HG03469 (cell line): ENCODE measurements at regions not wholly inside any gene's neighbourhood (a gene's known extent, or its start where the extent isn't known, plus 50 kb on each side); places are given as distances from the start of the nearest gene placed in this dataset.
A peak's percentile ranks its signal among the peaks of the same experiment; 100 is the strongest.
"Not testable (repeated sequence)": the region's sequence is repeated elsewhere in the genome, so short reads cannot be mapped to it uniquely, and the experiment has no call there.

Experiments used
- ATAC-seq: cut with Tn5 transposase; IDR thresholded peaks from one replicate; pipeline ENCODE4 v1.9.1; 2021; ENCODE audit warnings: mild to moderate bottlenecking, moderate library complexity, moderate number of reproducible peaks; ENCODE audit not compliant: unreplicated experiment

DNA sequence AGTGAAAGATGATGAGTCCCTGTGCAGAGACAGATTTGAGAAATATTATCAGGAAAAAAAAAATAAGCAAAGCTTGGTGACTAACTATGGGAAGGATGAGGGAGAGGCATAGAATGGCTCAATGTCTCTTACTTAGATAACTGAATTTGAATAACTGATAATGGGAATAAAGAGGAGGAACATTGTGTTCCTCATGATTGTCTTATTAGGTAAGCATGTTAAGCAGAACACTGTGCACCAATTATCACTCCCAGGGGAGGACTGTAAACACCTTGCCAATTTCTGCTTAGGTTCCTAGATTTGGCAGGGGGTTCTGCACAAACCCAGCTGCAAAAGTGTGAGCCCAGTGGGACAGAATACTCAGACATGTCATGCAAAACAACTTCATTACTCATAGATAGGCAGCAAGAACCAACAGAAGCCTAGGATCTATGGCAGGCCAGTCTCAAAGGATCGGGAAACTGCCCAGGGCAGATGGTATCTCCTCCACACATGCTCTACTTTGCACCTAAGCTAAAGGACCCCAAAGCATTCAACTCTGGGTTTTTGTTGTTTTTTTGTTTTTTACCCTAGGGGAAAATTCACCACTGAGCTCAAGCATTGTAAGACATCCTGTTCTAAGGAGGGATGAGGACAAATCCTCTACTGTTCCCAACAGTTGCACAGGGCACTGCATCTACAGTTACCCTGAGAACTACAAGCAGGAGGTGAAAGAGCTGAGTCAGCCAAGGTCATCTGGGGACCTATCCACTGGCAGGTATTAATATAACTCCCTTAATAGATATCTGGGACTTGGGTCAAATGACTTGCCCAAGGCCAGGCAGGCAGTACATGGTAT lies 907.0 kb downstream of the RAPGEF2 start:
- no peak for ATAC-seq

GRCh38 chr4:160019936-160020335 lies 917.1 kb downstream of the RAPGEF2 start:
- no peak for ATAC-seq

DNA sequence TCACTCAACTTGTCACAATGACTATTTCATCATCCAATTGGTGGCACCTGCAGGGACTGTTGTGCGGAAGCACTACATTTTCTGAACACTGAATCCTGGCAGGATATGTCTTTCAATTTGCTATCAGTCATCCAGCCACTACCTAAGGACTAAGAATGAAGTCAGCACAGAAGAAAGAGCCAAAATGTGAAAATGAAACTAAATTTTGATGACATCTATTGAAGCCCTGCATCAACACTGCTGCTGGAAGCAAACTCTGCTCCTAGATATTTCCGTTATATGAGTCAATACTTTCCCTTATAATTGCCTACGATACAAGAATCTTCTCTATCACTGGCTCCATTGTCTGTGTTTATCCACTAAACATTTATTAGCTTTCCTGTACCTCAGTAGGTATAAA lies 917.9 kb downstream of the RAPGEF2 start:
- ATAC-seq = no peak

DNA sequence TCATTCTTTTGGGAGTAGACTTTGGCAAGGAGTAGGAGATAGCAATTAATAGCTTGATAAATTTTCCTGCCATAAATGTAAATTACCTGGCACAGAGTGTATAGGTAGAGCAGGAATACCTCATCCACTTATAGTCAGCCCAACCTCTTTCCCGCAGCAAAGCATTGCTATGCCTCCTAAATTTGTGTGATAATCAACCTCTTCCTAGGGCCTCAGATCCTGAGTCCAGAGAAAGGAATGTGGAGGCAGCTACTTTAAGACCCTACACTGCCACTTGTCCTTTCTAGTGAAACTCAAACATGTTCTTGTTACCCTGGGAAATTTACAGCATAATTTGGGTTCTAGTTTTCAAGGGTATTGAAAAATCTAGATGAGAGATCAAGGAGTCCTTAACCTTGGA lies 919.0 kb downstream of the RAPGEF2 start:
- no peak for ATAC-seq

DNA sequence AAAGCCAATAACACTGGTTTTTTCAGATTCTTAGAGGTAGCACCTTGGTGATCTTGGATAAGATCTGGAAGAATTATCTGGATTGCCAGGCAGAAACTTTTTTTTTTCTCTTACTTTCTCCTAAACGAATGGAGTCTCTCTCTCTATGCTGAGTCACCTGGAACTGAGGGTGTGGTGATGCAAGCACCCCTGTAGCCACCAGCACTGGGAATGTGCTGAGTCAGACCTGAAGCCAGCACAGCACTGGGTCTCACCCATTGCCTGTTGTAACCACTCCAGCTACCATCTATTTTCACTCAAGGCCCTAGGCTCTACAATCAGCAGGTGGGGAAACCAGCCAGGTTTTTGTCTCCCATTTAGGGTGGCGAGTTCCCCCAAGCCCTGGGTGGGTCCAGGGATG lies 923.8 kb downstream of the RAPGEF2 start:
- ATAC-seq = no peak

DNA sequence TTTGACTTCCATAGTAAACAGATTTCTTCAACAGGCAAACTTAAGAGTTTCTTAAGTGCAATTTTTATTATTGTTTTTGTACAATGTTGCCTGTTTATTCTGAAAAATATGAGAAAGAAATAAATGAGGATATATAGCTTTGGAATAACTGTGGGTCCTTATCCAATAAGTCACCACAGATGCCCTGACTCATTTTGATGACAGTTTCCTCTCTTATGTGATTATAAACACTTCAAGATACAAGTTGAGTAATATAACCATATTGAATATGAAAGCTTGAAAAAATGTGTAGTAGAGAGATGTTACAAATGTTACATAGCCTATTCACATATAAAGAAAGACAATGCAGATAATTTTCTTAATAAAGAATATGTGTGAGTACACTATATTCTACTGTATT lies 931.6 kb downstream of the RAPGEF2 start:
- ATAC-seq = no peak

DNA sequence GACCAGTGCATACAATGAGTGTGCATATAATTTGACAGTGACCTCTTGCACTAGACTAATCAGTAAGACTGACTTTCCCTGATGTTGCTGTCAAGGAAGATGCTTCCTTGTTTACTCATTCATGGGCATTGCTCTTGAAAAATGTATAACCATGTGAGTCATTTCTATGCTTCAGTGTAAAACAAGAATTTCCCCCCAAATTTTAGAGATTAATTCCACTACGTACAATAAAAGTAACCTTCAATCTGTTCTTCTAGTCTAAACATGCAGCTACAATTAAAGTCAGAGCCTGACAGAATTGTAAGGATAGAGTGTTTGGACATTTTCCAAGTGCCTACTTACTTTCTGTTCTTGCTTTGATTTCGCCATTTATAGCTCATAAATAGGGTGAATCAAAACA lies 935.7 kb downstream of the RAPGEF2 start:
- ATAC-seq = no peak

GRCh38 chr4:160044693-160045092 lies 941.8 kb downstream of the RAPGEF2 start:
- ATAC-seq = no peak

DNA sequence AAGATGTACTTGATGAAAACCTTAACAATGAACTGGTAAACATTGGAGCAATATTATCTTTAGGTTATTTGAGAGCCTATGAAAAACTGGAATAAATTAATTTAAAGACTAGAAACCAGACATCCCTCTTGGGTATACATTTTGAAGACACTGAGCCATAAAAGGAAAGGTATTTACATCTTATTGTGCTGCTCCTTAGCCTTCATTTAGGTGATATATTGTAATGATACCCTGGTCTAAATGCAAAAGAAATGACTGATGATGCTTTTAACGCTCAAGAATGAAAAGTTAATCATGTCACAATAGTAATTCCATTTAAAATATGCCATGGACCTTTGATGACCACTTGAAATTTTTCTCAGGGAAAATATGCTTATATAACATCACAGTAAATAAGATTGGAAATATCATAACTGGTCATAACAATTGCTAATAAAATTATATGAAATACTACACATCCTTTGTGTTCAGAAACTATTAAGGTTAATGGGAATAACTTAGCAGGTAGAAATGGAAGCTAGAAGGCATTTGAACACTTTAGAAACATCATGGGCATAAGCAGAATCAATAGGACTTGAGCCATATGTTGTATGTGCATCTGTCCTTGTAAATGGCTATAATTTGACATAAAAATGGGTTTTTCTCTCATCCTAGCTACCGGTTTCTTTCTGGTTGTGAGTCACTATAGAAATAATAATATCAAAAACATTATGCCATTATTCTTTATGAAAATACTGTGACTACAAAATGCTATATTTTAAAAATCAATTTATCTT lies 979.7 kb downstream of the RAPGEF2 start:
- no peak for ATAC-seq

DNA sequence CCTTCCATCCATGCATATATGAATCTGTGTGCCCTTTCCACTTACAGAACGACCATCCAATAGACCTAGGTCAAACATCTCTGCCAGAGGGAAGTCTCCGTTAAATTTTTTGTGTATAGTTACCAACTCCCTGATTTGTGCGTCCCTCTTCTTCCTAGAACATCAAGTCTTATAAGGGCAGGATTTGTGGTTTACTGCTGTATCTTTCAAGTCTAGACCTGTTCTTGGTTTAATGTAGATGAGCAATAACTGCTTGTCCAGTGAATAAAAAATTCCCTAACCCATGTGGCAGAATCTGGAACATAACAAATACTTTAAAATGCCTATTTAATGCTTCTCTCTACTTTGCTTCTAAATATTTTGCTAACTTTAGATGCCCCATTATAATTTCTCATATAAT lies 988.8 kb downstream of the RAPGEF2 start:
- ATAC-seq = no peak

GRCh38 chr4:160100316-160100715 lies 997.4 kb downstream of the RAPGEF2 start:
- ATAC-seq = no peak

DNA sequence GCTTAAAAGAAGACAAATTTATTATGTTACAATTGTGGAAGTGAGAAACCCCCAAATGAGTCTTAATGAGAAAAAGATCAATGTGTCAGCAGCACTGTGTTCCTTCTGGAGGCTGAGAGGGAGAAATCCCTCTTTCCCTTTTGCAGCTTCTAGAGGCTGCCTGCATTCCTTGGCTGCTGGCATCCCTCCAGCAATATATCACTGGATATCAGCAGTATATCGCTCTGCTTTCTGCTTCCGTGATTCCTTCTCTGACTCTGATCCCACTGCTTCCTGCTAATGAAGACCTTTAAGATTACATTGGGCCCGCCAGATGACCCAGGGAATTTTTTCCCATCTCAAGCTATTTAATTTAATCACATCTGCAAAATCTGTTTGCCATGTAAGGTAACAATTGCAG lies 1008.0 kb downstream of the RAPGEF2 start:
- ATAC-seq = no peak

GRCh38 chr4:160117686-160118085 lies 1014.8 kb downstream of the RAPGEF2 start:
- ATAC-seq = no peak

GRCh38 chr4:160125576-160126287 lies 1022.9 kb downstream of the RAPGEF2 start:
- ATAC-seq = not testable (repeated sequence)

GRCh38 chr4:160127211-160127610 lies 1024.3 kb downstream of the RAPGEF2 start:
- ATAC-seq = no peak

DNA sequence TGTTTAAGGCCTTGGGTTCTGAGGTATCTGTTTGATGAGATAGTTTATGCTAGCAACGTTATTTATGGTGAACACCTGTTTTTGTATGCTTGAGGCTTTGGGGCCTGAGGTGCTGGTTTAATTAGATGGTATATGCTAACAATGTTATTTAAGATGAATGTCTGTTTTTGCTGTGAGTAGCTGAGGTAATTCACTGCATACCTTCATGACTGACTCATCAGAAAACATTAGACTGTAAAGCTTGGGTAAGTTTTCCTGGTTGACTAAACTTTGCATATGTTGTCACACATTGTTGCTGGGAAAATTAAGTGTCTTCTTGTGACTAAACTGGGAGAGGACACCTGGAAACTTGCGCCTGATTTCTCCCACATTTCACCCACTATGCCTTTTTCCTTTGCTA lies 1026.6 kb downstream of the RAPGEF2 start:
- no peak for ATAC-seq

- ATAC-seq = no peak
Observed at GRCh38 chr4:160136021-160136420, 1033.1 kb downstream of the RAPGEF2 start.

DNA sequence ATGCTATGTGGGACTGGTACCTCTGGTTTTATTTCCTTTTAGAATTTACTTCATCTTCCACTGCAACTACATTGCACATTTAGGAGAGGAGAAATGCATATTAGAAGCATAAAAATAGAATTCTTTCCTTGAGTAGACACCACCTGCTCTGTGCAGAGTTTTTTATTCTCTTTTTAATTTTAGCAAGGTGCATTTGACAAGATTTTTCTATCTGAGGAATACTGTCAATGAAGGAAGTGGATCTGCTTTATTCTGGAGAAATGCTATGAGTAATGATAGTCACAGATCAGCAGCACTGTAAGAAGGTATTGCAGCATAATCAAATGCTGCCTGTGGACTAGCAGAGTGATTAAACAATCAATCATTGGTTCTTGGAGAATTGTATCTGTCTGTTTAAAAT lies 1038.3 kb downstream of the RAPGEF2 start:
- no peak for ATAC-seq

DNA sequence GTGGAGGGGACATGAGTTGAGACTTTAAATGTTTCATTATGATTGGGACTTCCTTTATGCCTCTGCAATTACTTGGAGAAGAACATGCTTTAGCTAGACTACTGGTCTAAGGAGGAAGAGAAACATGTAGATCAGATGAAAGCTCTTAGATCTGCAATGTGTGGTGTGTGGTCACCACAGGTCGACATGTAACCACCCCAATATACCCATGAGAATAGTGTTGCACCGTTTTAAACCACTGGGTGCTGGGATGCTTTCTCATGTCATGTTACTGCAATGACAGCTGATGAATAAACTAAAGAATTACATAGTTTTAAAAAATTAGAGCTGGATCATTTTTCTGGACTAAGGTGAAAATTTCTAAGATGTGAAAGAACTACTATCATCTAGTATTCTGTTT lies 1039.7 kb downstream of the RAPGEF2 start:
- peak; percentile 99 for ATAC-seq

DNA sequence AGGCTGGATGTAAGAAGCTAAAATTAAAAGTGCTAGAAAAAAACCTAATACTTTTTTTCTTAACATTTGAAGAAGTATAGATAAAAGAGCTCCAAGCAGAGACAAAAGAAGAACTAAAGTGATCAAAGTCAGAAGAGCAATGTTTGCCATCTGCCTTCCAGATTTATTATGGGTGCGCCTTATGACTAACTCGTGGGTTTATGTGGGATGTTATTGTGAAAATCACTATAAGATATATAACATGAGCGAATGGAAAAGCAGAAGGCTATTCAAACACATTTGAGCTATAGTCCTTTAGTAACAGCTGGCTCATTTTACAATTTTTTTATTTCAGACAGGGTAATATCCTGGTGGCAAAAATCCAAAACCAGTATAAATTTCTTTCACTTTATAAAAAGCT lies 1040.7 kb downstream of the RAPGEF2 start:
- no peak for ATAC-seq

DNA sequence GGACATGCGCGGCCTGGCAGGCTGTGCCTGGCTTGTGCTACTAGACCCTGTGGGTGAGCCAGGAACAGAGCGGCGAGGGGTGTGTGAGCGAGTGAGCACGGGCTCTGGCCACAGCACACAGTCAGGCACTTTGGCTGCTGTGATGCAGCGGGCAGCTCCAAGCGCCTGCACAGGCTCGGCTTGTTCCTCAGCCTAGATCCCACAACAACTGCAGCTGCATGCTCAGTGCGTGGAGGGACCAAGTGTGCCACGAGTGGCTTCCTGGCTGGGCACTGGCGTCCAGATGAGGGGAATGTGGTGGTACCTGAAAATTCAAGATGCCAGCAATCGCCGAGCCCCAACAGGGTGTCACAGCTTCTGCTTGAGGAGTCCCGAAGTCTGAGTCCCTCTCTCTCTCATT lies 1056.6 kb downstream of the RAPGEF2 start:
- ATAC-seq = no peak

DNA sequence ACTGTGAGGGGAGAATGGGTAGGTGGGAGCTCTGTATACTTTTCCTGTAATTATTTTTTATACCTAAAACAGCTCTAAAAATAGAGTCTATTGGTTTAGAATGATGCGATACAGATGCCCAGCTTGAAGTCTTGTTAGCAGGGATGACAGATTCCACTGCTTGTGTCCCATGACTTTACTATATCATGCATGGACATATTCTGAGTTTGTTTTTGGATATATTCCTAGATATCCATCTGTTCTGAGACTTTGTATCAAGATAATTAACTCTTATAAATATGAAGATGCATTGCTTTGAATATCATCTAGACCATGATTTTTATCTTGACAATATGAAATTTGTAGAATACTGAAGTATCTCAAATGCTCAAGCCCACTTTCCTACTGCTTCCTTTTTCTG lies 1058.1 kb downstream of the RAPGEF2 start:
- ATAC-seq = no peak
